Endodermal cell (in vitro differentiated cells): ENCODE measurements at regions not wholly inside any gene's neighbourhood (a gene's known extent, or its start where the extent isn't known, plus 50 kb on each side); places are given as distances from the start of the nearest gene placed in this dataset.

Source experiments
- DNase-seq: peaks from one replicate; pipeline ENCODE4 v3.0.0-alpha.2; 2017
- H3K27ac ChIP-seq: 2 replicates; pipeline ENCODE4 v1.5.1; 2013; ENCODE audit warnings: mild to moderate bottlenecking, low read depth, low read length, moderate library complexity
- H3K27me3 ChIP-seq: 2 replicates; pipeline ENCODE4 v1.6.1; 2013; ENCODE audit warnings: mild to moderate bottlenecking, low read length, moderate library complexity; ENCODE audit not compliant: insufficient read depth, control insufficient read depth, poor library complexity, severe bottlenecking
- H3K36me3 ChIP-seq: 2 replicates; pipeline ENCODE4 v1.7.0; 2013; ENCODE audit warnings: mild to moderate bottlenecking, low read length, moderate library complexity; ENCODE audit not compliant: control insufficient read depth, insufficient read depth
- H3K4me1 ChIP-seq: one replicate; pipeline ENCODE4 v1.7.0; 2013; ENCODE audit warnings: low read length; ENCODE audit not compliant: control insufficient read depth, insufficient read depth
- H3K4me3 ChIP-seq: 2 replicates; pipeline ENCODE4 v1.5.1; 2013; ENCODE audit warnings: mild to moderate bottlenecking, low read length, moderate library complexity
- H3K9ac ChIP-seq: 2 replicates; pipeline ENCODE4 v1.6.1; 2013; ENCODE audit warnings: mild to moderate bottlenecking, low read length, moderate library complexity; ENCODE audit not compliant: poor library complexity, severe bottlenecking; ENCODE audit errors: extremely low read depth
- H3K9me3 ChIP-seq: 2 replicates; pipeline ENCODE4 v1.6.1; 2013; ENCODE audit warnings: mild to moderate bottlenecking, low read length, moderate library complexity; ENCODE audit not compliant: control insufficient read depth
- H3K27ac Mint-ChIP-seq: 2 replicates; pipeline ENCODE4 v1.8.0; 2020; ENCODE audit warnings: mixed read lengths
- H3K27me3 Mint-ChIP-seq: 2 replicates; pipeline ENCODE4 v1.8.0; 2021; ENCODE audit warnings: mild to moderate bottlenecking, mixed read lengths; ENCODE audit not compliant: insufficient read depth
- H3K36me3 Mint-ChIP-seq: 2 replicates; pipeline ENCODE4 v1.8.0; 2020; ENCODE audit warnings: low read depth, mixed read lengths
- H3K4me1 Mint-ChIP-seq: 2 replicates; pipeline ENCODE4 v1.8.0; 2020; ENCODE audit warnings: mixed read lengths
- H3K4me3 Mint-ChIP-seq: 2 replicates; pipeline ENCODE4 v1.8.0; 2020; ENCODE audit warnings: mild to moderate bottlenecking, moderate library complexity, mixed read lengths
- H3K9me3 Mint-ChIP-seq: 2 replicates; pipeline ENCODE4 v1.8.0; 2020; ENCODE audit warnings: mild to moderate bottlenecking, mixed read lengths
- CTCF ChIP-seq: fragments of 200-600 bp; sonication (generic); conservative IDR thresholded peaks from 2 replicates; pipeline ENCODE4 v1.5.0; 2021; ENCODE audit warnings: antibody characterized with exemption, mild to moderate bottlenecking
- WGBS, 2 experiments: methylation state at CpG; one replicate each; pipeline versions ENCODE4 v1.1.5 to v1.1.7; 2013; ENCODE audit warnings: missing lambda C conversion rate in 2 of 2, mixed read lengths in 1 of 2; ENCODE audit not compliant: insufficient coverage in 1 of 2, insufficient read length in 1 of 2; 5-methylcytosine and 5-hydroxymethylcytosine counted together

GRCh38 chr5:67526793-67527192 lies 330.2 kb upstream of the CD180 start:
- H3K9me3 ChIP-seq, result peaks cover 13% of the 10 kb centered on the region
- Mint-ChIP-seq H3K36me3 (no peaks in the 10 kb centered on the region), H3K27me3 (no peaks in the 10 kb centered on the region), H3K27ac (no peak overlapping the region), H3K4me3 (no peak overlapping the region), H3K4me1 (no peaks in the 10 kb centered on the region), H3K9me3 (peaks cover 20% of the 10 kb centered on the region)
- DNase-seq, result no peak
- no peaks in the 10 kb centered on the region for H3K36me3 ChIP-seq
- no peak overlapping the region for H3K9ac ChIP-seq
- no peaks in the 10 kb centered on the region for H3K4me1 ChIP-seq
- no peaks in the 10 kb centered on the region for H3K27me3 ChIP-seq
- H3K27ac ChIP-seq, result no peak overlapping the region
- no peak for TF ChIP-seq CTCF
- no peak overlapping the region for H3K4me3 ChIP-seq
- no CpG with 5 or more reads among the region's 2 CpGs for WGBS, 2 experiments

GRCh38 chr5:67520161-67520908 lies 323.7 kb upstream of the CD180 start:
- Histone ChIP-seq H3K27ac (no peak overlapping the region), H3K9me3 (no peaks in the 10 kb centered on the region), H3K4me1 (no peaks in the 10 kb centered on the region), H3K27me3 (no peaks in the 10 kb centered on the region), H3K4me3 (no peak overlapping the region), H3K36me3 (no peaks in the 10 kb centered on the region), H3K9ac (no peak overlapping the region)
- WGBS, 2 experiments, result 86 to 96% methylated on average over 1 to 6 of the region's 6 CpGs
- H3K27ac Mint-ChIP-seq, result no peak overlapping the region
- peaks cover 4% of the 10 kb centered on the region for H3K4me1 Mint-ChIP-seq
- H3K9me3 Mint-ChIP-seq, result peaks cover 3% of the 10 kb centered on the region
- no peak for DNase-seq
- TF ChIP-seq CTCF, result no peak
- H3K27me3 Mint-ChIP-seq, result no peaks in the 10 kb centered on the region
- no peaks in the 10 kb centered on the region for H3K36me3 Mint-ChIP-seq
- H3K4me3 Mint-ChIP-seq, result no peak overlapping the region

GRCh38 chr5:67518227-67518626 lies 321.6 kb upstream of the CD180 start:
- no peaks in the 10 kb centered on the region for H3K9me3 Mint-ChIP-seq
- Histone ChIP-seq H3K4me1 (no peaks in the 10 kb centered on the region), H3K27ac (no peak overlapping the region), H3K4me3 (no peak overlapping the region), H3K27me3 (no peaks in the 10 kb centered on the region), H3K9me3 (no peaks in the 10 kb centered on the region), H3K36me3 (no peaks in the 10 kb centered on the region), H3K9ac (no peak overlapping the region)
- no peaks in the 10 kb centered on the region for H3K36me3 Mint-ChIP-seq
- no peak for DNase-seq
- WGBS, 2 experiments, result 93 to 100% methylated on average over 2 of the region's 2 CpGs
- H3K27ac Mint-ChIP-seq, result no peak overlapping the region
- no peak for TF ChIP-seq CTCF
- H3K4me1 Mint-ChIP-seq, result peaks cover 4% of the 10 kb centered on the region
- H3K4me3 Mint-ChIP-seq, result no peak overlapping the region
- no peaks in the 10 kb centered on the region for H3K27me3 Mint-ChIP-seq
